Esophagus muscularis mucosa (tissue), 4 donors: ENCODE measurements at regions not wholly inside any gene's neighbourhood (a gene's known extent, or its start where the extent isn't known, plus 50 kb on each side); places are given as distances from the start of the nearest gene placed in this dataset.

ENCODE experiments used
- DNase-seq: peaks from one replicate; pipeline ENCODE4 v3.0.0-alpha.2; 2017; ENCODE audit errors: extremely low spot score
- H3K27ac ChIP-seq, 4 donors: fragments of 200-600 bp; sonication (generic); replicated peaks in 1 of 4; 1 replicate in 3 of 4; 2 replicates in 1 of 4; pipeline ENCODE4 v1.5.1; 2016 to 2019; ENCODE audit warnings: mild to moderate bottlenecking in 1 of 4
- H3K27me3 ChIP-seq, 4 donors: fragments of 200-600 bp; sonication (generic); one replicate each; pipeline versions ENCODE4 v1.5.1 to v1.6.0; 2016 to 2019
- H3K36me3 ChIP-seq, 4 donors: fragments of 200-600 bp; sonication (generic); one replicate each; pipeline ENCODE4 v1.5.1; 2016 to 2019
- H3K4me1 ChIP-seq, 4 donors: fragments of 200-600 bp; sonication (generic); one replicate each; pipeline ENCODE4 v1.5.1; 2016 to 2019
- H3K4me3 ChIP-seq, 4 donors: fragments of 200-600 bp; sonication (generic); 1 replicate in 2 of 4; 2 replicates in 2 of 4; pipeline ENCODE4 v1.5.1; 2016 to 2019; ENCODE audit warnings: mild to moderate bottlenecking in 4 of 4, moderate library complexity in 1 of 4
- H3K9me3 ChIP-seq, 4 donors: fragments of 200-600 bp; sonication (generic); 1 replicate in 3 of 4; 2 replicates in 1 of 4; pipeline ENCODE4 v1.5.1; 2016 to 2019
- EP300 ChIP-seq: sonication (generic); formaldehyde crosslinking; IDR thresholded peaks from one replicate; pipeline ENCODE4 v1.6.1; 2017; ENCODE audit warnings: antibody characterized with exemption
- POLR2A ChIP-seq: fragments of 450-650 bp; IDR thresholded peaks from one replicate; pipeline ENCODE4 v1.6.1; 2017; ENCODE audit warnings: antibody characterized with exemption, moderate library complexity, mild to moderate bottlenecking, low read depth
- POLR2AphosphoS5 ChIP-seq, 2 donors: sonication (generic); formaldehyde crosslinking; IDR thresholded peaks; one replicate each; pipeline ENCODE4 v1.6.1; 2017; ENCODE audit warnings: antibody characterized with exemption in 2 of 2
- WGBS: methylation state at CpG from one replicate; pipeline ENCODE4 v1.1.5; 2018; 5-methylcytosine and 5-hydroxymethylcytosine counted together
- intact Hi-C: fragments of 100-400 bp; cut with DNase I; formaldehyde crosslinking; loops from one replicate; pipeline ENCODE4 v1.15.1; 2023
- TF ChIP-seq, protein P1 (sequence below), 3 experiments: fragments of 200-600 bp in 2 of 3; fragments of 450-650 bp in 1 of 3; sonication (generic) in 2 of 3; IDR thresholded peaks; one replicate each; pipeline ENCODE4 v1.5.1; 2017 to 2019; ENCODE audit warnings: antibody characterized with exemption in 3 of 3, mild to moderate bottlenecking in 2 of 3, moderate library complexity in 1 of 3

DNA sequence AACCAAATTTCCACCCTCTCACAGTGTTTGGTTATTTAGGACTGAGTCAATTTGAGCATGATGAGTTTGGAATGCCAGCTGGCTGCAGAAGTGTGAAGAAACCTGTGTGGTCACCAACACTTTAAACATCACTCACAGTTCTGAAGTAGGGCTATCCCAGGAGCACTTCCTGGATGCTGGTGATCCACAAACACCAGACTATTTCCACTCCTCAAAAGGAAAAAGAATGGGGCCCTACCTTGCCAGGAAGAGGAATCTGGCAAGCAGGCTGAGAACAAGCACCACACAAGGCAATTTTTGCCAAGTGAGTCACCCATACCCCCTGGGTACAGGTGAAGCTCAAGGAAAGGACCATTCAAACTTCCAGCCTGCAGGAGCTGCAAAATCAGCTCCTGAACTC, 294.2 kb upstream of the PTGER4 start:
- Histone ChIP-seq H3K4me1 (peaks cover 5 to 31% (median 17%) of the 10 kb centered on the region in 4 donors), H3K9me3 (no peaks in the 10 kb centered on the region), H3K36me3 (no peaks in the 10 kb centered on the region), H3K4me3 (no peak overlapping the region), H3K27ac (no peak overlapping the region), H3K27me3 (no peaks in the 10 kb centered on the region)
- intact Hi-C loops, result no loop called here
- no peak for TF ChIP-seq POLR2A
- TF ChIP-seq, protein P1, sequence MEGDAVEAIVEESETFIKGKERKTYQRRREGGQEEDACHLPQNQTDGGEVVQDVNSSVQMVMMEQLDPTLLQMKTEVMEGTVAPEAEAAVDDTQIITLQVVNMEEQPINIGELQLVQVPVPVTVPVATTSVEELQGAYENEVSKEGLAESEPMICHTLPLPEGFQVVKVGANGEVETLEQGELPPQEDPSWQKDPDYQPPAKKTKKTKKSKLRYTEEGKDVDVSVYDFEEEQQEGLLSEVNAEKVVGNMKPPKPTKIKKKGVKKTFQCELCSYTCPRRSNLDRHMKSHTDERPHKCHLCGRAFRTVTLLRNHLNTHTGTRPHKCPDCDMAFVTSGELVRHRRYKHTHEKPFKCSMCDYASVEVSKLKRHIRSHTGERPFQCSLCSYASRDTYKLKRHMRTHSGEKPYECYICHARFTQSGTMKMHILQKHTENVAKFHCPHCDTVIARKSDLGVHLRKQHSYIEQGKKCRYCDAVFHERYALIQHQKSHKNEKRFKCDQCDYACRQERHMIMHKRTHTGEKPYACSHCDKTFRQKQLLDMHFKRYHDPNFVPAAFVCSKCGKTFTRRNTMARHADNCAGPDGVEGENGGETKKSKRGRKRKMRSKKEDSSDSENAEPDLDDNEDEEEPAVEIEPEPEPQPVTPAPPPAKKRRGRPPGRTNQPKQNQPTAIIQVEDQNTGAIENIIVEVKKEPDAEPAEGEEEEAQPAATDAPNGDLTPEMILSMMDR (IDR thresholded peaks at IDR 0.05), result no peak
- TF ChIP-seq EP300, result no peak
- TF ChIP-seq POLR2AphosphoS5 (IDR thresholded peaks at IDR 0.05), result no peak
- no peak for DNase-seq

DNA sequence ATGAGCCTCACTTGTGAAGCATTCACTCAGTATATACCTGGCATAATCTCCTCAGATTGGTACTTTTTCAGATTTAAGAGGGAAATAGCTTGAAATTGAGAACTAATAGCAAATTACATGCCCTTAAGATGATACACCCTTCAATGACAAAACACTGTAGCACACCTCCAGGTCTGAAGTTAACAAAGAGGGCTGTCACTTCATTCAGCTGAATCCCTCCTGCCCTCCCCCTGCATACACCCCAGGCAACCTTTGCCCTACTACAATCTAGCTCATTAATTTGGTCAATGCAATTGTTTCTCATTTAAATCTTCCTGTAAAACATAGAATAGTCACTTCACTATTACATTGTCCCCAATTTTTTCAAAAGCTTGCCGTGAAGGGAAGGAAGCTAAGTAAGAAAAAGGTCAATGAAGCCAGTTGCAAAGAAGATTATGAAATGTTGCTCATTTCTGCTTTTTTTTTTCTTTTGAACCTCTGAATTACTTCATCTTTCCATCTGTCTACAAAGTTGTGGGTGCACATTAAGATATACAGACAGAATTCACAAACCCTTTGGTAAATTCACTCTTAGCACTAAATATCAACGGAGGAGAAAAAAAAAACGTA, 294.8 kb upstream of the PTGER4 start:
- intact Hi-C loops, result no loop called here
- WGBS, result 69% methylated on average over 3 of the region's 3 CpGs

DNA sequence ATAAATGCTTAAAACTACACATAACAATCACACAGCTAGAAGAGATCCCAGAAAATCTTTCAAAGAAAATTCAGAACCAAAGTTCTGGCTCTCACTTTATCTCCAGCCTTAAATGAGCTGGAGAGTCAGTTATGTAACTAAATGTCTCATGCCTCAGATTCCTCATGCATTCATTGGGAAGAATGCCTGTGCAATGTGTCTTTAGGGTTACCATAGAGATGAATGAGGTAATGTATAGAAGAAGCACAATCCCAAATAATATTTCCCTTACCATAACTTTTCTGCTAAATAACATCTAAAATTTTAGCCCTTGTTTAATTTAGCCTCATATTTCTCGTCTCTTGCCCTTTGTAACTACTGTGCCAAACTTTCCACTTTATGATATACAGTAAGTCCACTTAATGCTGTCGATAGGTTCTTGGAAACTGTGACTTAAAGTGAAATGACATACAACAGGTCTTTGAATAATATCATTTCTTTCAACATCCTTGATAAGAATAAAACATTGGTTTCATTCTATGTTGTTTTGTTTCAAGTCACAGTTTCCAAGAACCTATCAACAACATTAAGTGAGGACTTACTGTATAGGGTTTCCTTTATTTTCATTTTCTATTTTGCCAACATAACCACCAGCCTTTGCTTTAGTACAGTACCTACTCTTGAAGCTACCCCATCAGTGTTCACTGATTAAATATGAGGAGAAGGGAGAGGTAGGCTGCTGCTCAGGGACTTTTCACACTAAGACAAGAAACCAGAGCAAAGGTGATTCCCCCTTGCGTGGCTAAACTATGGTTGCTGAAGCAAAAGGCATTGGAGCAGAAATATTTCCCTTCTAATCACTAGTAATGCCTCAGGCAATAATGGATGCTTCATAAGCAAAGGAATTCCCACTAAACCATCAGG, 295.7 kb upstream of the PTGER4 start:
- Histone ChIP-seq H3K9me3 (no peaks in the 10 kb centered on the region), H3K27ac (no peak overlapping the region), H3K4me1 (peaks cover 5 to 31% (median 17%) of the 10 kb centered on the region in 4 donors), H3K27me3 (no peaks in the 10 kb centered on the region), H3K36me3 (no peaks in the 10 kb centered on the region), H3K4me3 (no peak overlapping the region)
- intact Hi-C loops, result no loop called here
- no peak for DNase-seq
- TF ChIP-seq POLR2AphosphoS5 (IDR thresholded peaks at IDR 0.05) (no peak), EP300 (no peak), POLR2A (no peak)
- TF ChIP-seq, protein P1 (IDR thresholded peaks at IDR 0.05), result no peak
- 65% methylated on average over 3 of the region's 3 CpGs for WGBS

More for the DNA sequence above, 294.8 kb upstream of the PTGER4 start:
- Histone ChIP-seq H3K36me3 (no peaks in the 10 kb centered on the region), H3K27me3 (no peaks in the 10 kb centered on the region), H3K4me1 (peaks cover 5 to 31% (median 17%) of the 10 kb centered on the region in 4 donors), H3K9me3 (no peaks in the 10 kb centered on the region), H3K4me3 (no peak overlapping the region), H3K27ac (no peak overlapping the region)
- DNase-seq, result no peak
- TF ChIP-seq POLR2AphosphoS5 (IDR thresholded peaks at IDR 0.05), result no peak
- TF ChIP-seq, protein P1 (IDR thresholded peaks at IDR 0.05), result no peak
- TF ChIP-seq POLR2A, result no peak
- TF ChIP-seq EP300, result no peak

DNA sequence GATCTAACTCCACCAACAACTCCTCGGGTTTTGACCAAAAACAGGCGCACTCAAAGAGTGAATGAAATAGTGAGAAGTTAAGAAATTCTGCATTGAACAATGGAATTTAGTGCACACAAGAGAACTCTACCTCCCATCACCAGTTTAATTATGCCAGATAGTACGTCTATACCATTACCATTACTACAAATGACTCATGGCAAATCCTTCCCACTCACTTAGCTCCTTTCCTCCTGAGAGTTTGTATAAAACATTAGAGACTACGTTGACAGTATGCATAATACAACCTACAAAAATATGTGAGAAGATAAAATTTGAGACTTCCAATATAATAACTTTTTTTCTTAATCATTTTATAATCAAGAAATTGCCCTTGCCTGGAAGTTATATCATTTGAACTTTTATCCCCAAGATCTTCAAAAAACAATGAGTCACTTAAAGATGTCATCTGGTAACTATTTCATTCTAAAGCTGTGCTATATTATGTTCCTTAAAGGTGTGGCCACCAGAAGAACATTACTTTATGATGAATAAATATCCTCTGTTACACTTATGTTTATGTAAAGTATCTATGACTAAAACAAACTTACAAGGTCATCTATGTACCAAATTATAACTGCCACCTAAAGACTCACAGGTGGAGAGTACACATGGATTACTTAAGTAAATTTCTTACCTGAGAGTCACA, 297.9 kb upstream of the PTGER4 start:
- no peaks in the 10 kb centered on the region for H3K9me3 ChIP-seq
- DNase-seq, result no peak
- no peaks in the 10 kb centered on the region for H3K27me3 ChIP-seq
- H3K27ac ChIP-seq, result no peak overlapping the region
- TF ChIP-seq POLR2A (no peak), POLR2AphosphoS5 (IDR thresholded peaks at IDR 0.05) (no peak), EP300 (no peak)
- TF ChIP-seq, protein P1 (IDR thresholded peaks at IDR 0.05), result no peak
- intact Hi-C loops, result no loop called here
- 90% methylated on average over 4 of the region's 4 CpGs for WGBS
- no peak overlapping the region for H3K4me3 ChIP-seq
- H3K36me3 ChIP-seq, result no peaks in the 10 kb centered on the region
- H3K4me1 ChIP-seq, result peaks cover 5 to 31% (median 17%) of the 10 kb centered on the region in 4 donors
